CD4-positive, alpha-beta T cell (primary cell): ENCODE measurements at regions not wholly inside any gene's neighbourhood (a gene's known extent, or its start where the extent isn't known, plus 50 kb on each side); places are given as distances from the start of the nearest gene placed in this dataset.

ENCODE experiments used
- ATAC-seq: fragments of 200-7000 bp; cut with Tn5 transposase; one replicate; pipeline ENCODE4 v1.10.0; 2022; ENCODE audit warnings: mild to moderate bottlenecking; ENCODE audit not compliant: poor library complexity
- CTCF ChIA-PET: fragments of 350-600 bp; sonication (Branson Sonifier 250); formaldehyde crosslinking; loops from one replicate; lab custom pipeline; 2021; ENCODE audit warnings: antibody characterized with exemption, inconsistent platforms; lab: Charles Lee
- POLR2A ChIA-PET: fragments of 350-600 bp; sonication (Branson Sonifier 250); formaldehyde crosslinking; loops from one replicate; lab custom pipeline; 2021; ENCODE audit warnings: antibody characterized with exemption, inconsistent platforms; lab: Charles Lee
- DNase-seq, 14 experiments: peaks; one replicate each; pipeline ENCODE4 v3.0.0-alpha.2; 2013 to 2020; ENCODE audit warnings: mixed read lengths in 2 of 14
- H3K27ac ChIP-seq, 2 donors: one replicate each; pipeline versions ENCODE4 v1.5.1 to v1.7.0; 2013; ENCODE audit warnings: low read length in 2 of 2, low read depth in 1 of 2, mild to moderate bottlenecking in 1 of 2
- H3K27me3 ChIP-seq, 2 experiments: 1 replicate in 1 of 2; 2 replicates in 1 of 2; pipeline versions ENCODE4 v1.6.1 to v1.7.0; 2013; ENCODE audit warnings: low read length in 2 of 2, control low read depth in 1 of 2, mild to moderate bottlenecking in 1 of 2, moderate library complexity in 1 of 2; ENCODE audit not compliant: insufficient read depth in 2 of 2, control insufficient read depth in 1 of 2
- H3K36me3 ChIP-seq: one replicate; pipeline ENCODE4 v1.6.1; 2013; ENCODE audit warnings: low read length, control low read depth; ENCODE audit not compliant: insufficient read depth
- H3K4me1 ChIP-seq: one replicate; pipeline ENCODE4 v1.6.1; 2013; ENCODE audit warnings: low read length, control low read depth; ENCODE audit not compliant: insufficient read depth
- H3K4me3 ChIP-seq: one replicate; pipeline ENCODE4 v1.5.1; 2013; ENCODE audit warnings: mild to moderate bottlenecking, low read length, moderate library complexity
- H3K9me3 ChIP-seq, 2 experiments: 1 replicate in 1 of 2; 2 replicates in 1 of 2; pipeline versions ENCODE4 v1.6.1 to v1.7.0; 2013; ENCODE audit warnings: low read length in 2 of 2, mild to moderate bottlenecking in 2 of 2, control low read depth in 1 of 2, moderate library complexity in 1 of 2; ENCODE audit not compliant: control insufficient read depth in 1 of 2, insufficient read depth in 1 of 2
- H3K27ac Mint-ChIP-seq: one replicate; pipeline ENCODE4 v1.8.0; 2020; ENCODE audit warnings: mixed read lengths
- H3K27me3 Mint-ChIP-seq: one replicate; pipeline ENCODE4 v1.8.0; 2021; ENCODE audit warnings: mixed read lengths
- H3K36me3 Mint-ChIP-seq: one replicate; pipeline ENCODE4 v1.8.0; 2021; ENCODE audit warnings: low read depth, mixed read lengths
- H3K4me1 Mint-ChIP-seq: one replicate; pipeline ENCODE4 v1.8.0; 2021; ENCODE audit warnings: low read depth, mixed read lengths
- H3K4me3 Mint-ChIP-seq: one replicate; pipeline ENCODE4 v1.8.0; 2020; ENCODE audit warnings: mild to moderate bottlenecking, mixed read lengths
- H3K9me3 Mint-ChIP-seq: one replicate; pipeline ENCODE4 v1.8.0; 2020; ENCODE audit warnings: mixed read lengths
- intact Hi-C, 2 experiments: fragments of 100-400 bp; cut with DNase I in 1 of 2; cut with micrococcal nuclease in 1 of 2; formaldehyde crosslinking; loops; one replicate each; pipeline versions ENCODE4 v1.15.1 to v1.9.0; 2023 to 2025; cut with DNase I, micrococcal nuclease
- TF ChIP-seq, protein P1 (sequence below): fragments of 200-600 bp; IDR thresholded peaks from one replicate; pipeline ENCODE4 v1.8.0; 2022; ENCODE audit warnings: antibody characterized with exemption, mild to moderate bottlenecking

DNA sequence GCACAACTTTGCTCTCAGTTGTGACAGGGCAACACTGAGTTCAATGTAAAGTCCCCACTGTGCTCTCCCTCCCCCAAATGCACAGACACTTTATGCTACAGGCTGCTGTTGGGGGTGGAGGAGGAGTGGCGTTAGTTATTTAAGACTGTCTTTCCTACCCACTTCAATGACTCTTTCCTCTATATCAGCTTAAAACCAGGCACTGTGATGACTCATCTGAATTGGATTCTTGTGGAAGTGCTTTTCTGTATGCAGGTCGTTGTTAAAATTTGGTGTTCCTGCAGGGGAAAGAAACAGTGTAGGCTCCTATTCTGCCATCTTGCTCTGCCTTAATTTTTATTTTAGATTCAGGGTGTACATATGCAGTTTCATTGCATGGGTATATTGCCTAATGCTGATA is 1157.2 kb upstream of the ADGRL3 start:
- Mint-ChIP-seq H3K9me3 (peaks cover 8% of the 10 kb centered on the region), H3K4me1 (no peaks in the 10 kb centered on the region), H3K27me3 (no peaks in the 10 kb centered on the region), H3K27ac (no peak overlapping the region), H3K4me3 (no peak overlapping the region), H3K36me3 (no peaks in the 10 kb centered on the region)
- POLR2A ChIA-PET = no interaction called here
- intact Hi-C loops = no loop called here
- H3K27me3 ChIP-seq = no peaks in the 10 kb centered on the region
- ATAC-seq = no peak
- TF ChIP-seq, protein P1, sequence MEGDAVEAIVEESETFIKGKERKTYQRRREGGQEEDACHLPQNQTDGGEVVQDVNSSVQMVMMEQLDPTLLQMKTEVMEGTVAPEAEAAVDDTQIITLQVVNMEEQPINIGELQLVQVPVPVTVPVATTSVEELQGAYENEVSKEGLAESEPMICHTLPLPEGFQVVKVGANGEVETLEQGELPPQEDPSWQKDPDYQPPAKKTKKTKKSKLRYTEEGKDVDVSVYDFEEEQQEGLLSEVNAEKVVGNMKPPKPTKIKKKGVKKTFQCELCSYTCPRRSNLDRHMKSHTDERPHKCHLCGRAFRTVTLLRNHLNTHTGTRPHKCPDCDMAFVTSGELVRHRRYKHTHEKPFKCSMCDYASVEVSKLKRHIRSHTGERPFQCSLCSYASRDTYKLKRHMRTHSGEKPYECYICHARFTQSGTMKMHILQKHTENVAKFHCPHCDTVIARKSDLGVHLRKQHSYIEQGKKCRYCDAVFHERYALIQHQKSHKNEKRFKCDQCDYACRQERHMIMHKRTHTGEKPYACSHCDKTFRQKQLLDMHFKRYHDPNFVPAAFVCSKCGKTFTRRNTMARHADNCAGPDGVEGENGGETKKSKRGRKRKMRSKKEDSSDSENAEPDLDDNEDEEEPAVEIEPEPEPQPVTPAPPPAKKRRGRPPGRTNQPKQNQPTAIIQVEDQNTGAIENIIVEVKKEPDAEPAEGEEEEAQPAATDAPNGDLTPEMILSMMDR = no peak
- CTCF ChIA-PET = no interaction called here
- no peak overlapping the region for H3K27ac ChIP-seq
- no peaks in the 10 kb centered on the region for H3K4me1 ChIP-seq
- no peaks in the 10 kb centered on the region for H3K36me3 ChIP-seq
- no peak for DNase-seq
- peaks cover 0 to 23% of the 10 kb centered on the region in 2 experiments for H3K9me3 ChIP-seq
- no peak overlapping the region for H3K4me3 ChIP-seq

- Mint-ChIP-seq H3K27ac (no peak overlapping the region), H3K36me3 (no peaks in the 10 kb centered on the region), H3K4me1 (no peaks in the 10 kb centered on the region), H3K27me3 (no peaks in the 10 kb centered on the region), H3K4me3 (no peak overlapping the region), H3K9me3 (peaks cover 16% of the 10 kb centered on the region)
- ATAC-seq = no peak
- TF ChIP-seq, protein P1 = no peak
- Histone ChIP-seq H3K9me3 (peaks cover 0 to 3% of the 10 kb centered on the region in 2 experiments), H3K27me3 (no peaks in the 10 kb centered on the region), H3K36me3 (no peaks in the 10 kb centered on the region), H3K4me3 (no peak overlapping the region), H3K27ac (no peak overlapping the region), H3K4me1 (no peaks in the 10 kb centered on the region)
- ChIA-PET CTCF (no interaction called here), POLR2A (no interaction called here)
- DNase-seq = no peak
- intact Hi-C loops = no loop called here
Measured at GRCh38 chr4:60078984-60079383, 1121.1 kb upstream of the ADGRL3 start.

DNA sequence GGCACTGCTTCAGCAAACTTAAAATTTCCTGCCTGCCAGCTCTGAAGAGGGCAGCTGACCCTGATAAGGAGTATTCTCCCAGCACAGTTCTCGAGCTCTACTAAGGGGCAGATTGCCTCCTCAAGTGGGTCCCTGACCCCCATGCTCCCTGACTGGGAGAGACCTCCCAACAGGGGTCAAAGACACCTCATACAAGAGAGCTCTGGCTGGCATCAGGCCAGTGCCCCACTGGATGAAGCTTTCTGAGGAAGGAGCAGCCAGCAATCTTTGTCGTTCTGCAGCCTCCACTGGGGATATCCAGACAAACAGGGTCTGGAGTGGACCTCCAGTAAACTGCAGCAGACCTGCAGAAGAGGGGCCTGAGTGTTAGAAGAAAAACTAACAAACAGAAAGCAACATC is 1118.3 kb upstream of the ADGRL3 start:
- no peaks in the 10 kb centered on the region for H3K4me1 ChIP-seq
- ATAC-seq = no peak

More for the DNA sequence above, 1118.3 kb upstream of the ADGRL3 start:
- CTCF ChIA-PET = no interaction called here
- Histone ChIP-seq H3K36me3 (no peaks in the 10 kb centered on the region), H3K9me3 (peaks cover 0 to 3% of the 10 kb centered on the region in 2 experiments), H3K4me3 (no peak overlapping the region), H3K27ac (no peak overlapping the region), H3K27me3 (no peaks in the 10 kb centered on the region)
- POLR2A ChIA-PET = no interaction called here
- Mint-ChIP-seq H3K4me3 (no peak overlapping the region), H3K27ac (no peak overlapping the region), H3K36me3 (no peaks in the 10 kb centered on the region), H3K4me1 (no peaks in the 10 kb centered on the region), H3K27me3 (no peaks in the 10 kb centered on the region), H3K9me3 (peaks cover 12% of the 10 kb centered on the region)
- TF ChIP-seq, protein P1 = no peak
- DNase-seq = no peak
- intact Hi-C loops = no loop called here
